ENCODE measurements at regions not wholly inside any gene's neighbourhood (a gene's known extent, or its start where the extent isn't known, plus 50 kb on each side); places are given as distances from the start of the nearest gene placed in this dataset.

DNA sequence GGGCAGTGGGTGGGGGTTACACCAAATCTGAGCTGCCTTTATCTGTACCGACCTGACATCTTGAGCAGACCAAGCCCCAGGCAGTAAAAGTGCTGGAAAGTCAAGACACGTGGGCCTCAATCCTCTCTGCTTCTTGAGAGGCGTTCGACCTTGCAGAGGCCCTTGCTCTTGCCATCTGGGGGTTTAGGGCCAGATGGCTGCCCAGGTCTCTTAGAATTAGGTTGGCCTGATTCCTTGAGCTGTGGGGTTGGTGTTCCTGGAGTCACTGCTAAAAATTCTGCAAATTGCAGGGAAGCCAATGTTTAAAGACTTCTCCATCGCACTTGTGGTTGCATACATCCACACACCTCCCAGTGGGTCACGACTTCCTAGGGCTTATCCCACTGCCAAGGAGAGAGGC, 238.2 kb upstream of the ASIC2 start:
- TF ChIP-seq, protein P1, sequence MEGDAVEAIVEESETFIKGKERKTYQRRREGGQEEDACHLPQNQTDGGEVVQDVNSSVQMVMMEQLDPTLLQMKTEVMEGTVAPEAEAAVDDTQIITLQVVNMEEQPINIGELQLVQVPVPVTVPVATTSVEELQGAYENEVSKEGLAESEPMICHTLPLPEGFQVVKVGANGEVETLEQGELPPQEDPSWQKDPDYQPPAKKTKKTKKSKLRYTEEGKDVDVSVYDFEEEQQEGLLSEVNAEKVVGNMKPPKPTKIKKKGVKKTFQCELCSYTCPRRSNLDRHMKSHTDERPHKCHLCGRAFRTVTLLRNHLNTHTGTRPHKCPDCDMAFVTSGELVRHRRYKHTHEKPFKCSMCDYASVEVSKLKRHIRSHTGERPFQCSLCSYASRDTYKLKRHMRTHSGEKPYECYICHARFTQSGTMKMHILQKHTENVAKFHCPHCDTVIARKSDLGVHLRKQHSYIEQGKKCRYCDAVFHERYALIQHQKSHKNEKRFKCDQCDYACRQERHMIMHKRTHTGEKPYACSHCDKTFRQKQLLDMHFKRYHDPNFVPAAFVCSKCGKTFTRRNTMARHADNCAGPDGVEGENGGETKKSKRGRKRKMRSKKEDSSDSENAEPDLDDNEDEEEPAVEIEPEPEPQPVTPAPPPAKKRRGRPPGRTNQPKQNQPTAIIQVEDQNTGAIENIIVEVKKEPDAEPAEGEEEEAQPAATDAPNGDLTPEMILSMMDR (IDR thresholded peaks at IDR 0.05): no peak
- TF ChIP-seq POLR2A (IDR thresholded peaks at IDR 0.05): no peak
